GM23338 (cell line): ENCODE measurements at regions not wholly inside any gene's neighbourhood (a gene's known extent, or its start where the extent isn't known, plus 50 kb on each side); places are given as distances from the start of the nearest gene placed in this dataset.

Source experiments
- CREB1 ChIP-seq: fragments of 250-450 bp; sonication (Bioruptor Pico); IDR thresholded peaks from 2 replicates; pipeline ENCODE4 v1.5.0; 2020; ENCODE audit warnings: low read depth, mild to moderate bottlenecking, moderate library complexity
- EZH2 ChIP-seq: fragments of 200-600 bp; sonication (generic); IDR thresholded peaks from one replicate; pipeline ENCODE4 v1.8.0; 2017; ENCODE audit warnings: antibody characterized with exemption, mild to moderate bottlenecking, low read depth; ENCODE audit not compliant: unreplicated experiment
- EZH2phosphoT487 ChIP-seq: fragments of 200-600 bp; sonication (generic); IDR thresholded peaks from one replicate; pipeline ENCODE4 v1.8.1; 2018; ENCODE audit warnings: antibody characterized with exemption; ENCODE audit not compliant: unreplicated experiment
- JUNB ChIP-seq: IDR thresholded peaks from one replicate; pipeline ENCODE4 v1.6.1; 2016; ENCODE audit warnings: antibody characterized with exemption; ENCODE audit not compliant: unreplicated experiment
- POLR2AphosphoS5 ChIP-seq: IDR thresholded peaks from 2 replicates; pipeline ENCODE4 v1.6.1; 2016; ENCODE audit warnings: antibody characterized with exemption, low read depth
- REST ChIP-seq: IDR thresholded peaks from one replicate; pipeline ENCODE4 v1.6.1; 2018; ENCODE audit warnings: antibody characterized with exemption; ENCODE audit not compliant: unreplicated experiment
- ZNF331 ChIP-seq: fragments of 250-450 bp; sonication (Bioruptor Pico); IDR thresholded peaks from 2 replicates; pipeline ENCODE4 v1.5.0; 2020; ENCODE audit warnings: low read depth, mild to moderate bottlenecking, moderate library complexity
- TF ChIP-seq, protein P1 (sequence below), 2 experiments: fragments of 200-600 bp in 1 of 2; sonication (generic) in 1 of 2; conservative IDR thresholded peaks; 2 replicates each; pipeline versions ENCODE4 v1.5.1 to v1.6.1; 2016 to 2017; ENCODE audit warnings: antibody characterized with exemption in 2 of 2, low read depth in 2 of 2, mild to moderate bottlenecking in 2 of 2, moderate library complexity in 1 of 2
- TF ChIP-seq, protein P2 (sequence below): fragments of 250-450 bp; sonication (Bioruptor Pico); IDR thresholded peaks from 2 replicates; pipeline ENCODE4 v1.5.0; 2020; ENCODE audit warnings: mild to moderate bottlenecking, moderate library complexity

- no peak for TF ChIP-seq EZH2
- TF ChIP-seq, protein P1, sequence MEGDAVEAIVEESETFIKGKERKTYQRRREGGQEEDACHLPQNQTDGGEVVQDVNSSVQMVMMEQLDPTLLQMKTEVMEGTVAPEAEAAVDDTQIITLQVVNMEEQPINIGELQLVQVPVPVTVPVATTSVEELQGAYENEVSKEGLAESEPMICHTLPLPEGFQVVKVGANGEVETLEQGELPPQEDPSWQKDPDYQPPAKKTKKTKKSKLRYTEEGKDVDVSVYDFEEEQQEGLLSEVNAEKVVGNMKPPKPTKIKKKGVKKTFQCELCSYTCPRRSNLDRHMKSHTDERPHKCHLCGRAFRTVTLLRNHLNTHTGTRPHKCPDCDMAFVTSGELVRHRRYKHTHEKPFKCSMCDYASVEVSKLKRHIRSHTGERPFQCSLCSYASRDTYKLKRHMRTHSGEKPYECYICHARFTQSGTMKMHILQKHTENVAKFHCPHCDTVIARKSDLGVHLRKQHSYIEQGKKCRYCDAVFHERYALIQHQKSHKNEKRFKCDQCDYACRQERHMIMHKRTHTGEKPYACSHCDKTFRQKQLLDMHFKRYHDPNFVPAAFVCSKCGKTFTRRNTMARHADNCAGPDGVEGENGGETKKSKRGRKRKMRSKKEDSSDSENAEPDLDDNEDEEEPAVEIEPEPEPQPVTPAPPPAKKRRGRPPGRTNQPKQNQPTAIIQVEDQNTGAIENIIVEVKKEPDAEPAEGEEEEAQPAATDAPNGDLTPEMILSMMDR (conservative IDR thresholded peaks at IDR 0.05; ENCODE audit: low read depth in 2 of 2): peak; percentile 73 to 80
- TF ChIP-seq CREB1: no peak
- no peak for TF ChIP-seq EZH2phosphoT487
- no peak for TF ChIP-seq REST
- no peak for TF ChIP-seq JUNB
- TF ChIP-seq, protein P2, sequence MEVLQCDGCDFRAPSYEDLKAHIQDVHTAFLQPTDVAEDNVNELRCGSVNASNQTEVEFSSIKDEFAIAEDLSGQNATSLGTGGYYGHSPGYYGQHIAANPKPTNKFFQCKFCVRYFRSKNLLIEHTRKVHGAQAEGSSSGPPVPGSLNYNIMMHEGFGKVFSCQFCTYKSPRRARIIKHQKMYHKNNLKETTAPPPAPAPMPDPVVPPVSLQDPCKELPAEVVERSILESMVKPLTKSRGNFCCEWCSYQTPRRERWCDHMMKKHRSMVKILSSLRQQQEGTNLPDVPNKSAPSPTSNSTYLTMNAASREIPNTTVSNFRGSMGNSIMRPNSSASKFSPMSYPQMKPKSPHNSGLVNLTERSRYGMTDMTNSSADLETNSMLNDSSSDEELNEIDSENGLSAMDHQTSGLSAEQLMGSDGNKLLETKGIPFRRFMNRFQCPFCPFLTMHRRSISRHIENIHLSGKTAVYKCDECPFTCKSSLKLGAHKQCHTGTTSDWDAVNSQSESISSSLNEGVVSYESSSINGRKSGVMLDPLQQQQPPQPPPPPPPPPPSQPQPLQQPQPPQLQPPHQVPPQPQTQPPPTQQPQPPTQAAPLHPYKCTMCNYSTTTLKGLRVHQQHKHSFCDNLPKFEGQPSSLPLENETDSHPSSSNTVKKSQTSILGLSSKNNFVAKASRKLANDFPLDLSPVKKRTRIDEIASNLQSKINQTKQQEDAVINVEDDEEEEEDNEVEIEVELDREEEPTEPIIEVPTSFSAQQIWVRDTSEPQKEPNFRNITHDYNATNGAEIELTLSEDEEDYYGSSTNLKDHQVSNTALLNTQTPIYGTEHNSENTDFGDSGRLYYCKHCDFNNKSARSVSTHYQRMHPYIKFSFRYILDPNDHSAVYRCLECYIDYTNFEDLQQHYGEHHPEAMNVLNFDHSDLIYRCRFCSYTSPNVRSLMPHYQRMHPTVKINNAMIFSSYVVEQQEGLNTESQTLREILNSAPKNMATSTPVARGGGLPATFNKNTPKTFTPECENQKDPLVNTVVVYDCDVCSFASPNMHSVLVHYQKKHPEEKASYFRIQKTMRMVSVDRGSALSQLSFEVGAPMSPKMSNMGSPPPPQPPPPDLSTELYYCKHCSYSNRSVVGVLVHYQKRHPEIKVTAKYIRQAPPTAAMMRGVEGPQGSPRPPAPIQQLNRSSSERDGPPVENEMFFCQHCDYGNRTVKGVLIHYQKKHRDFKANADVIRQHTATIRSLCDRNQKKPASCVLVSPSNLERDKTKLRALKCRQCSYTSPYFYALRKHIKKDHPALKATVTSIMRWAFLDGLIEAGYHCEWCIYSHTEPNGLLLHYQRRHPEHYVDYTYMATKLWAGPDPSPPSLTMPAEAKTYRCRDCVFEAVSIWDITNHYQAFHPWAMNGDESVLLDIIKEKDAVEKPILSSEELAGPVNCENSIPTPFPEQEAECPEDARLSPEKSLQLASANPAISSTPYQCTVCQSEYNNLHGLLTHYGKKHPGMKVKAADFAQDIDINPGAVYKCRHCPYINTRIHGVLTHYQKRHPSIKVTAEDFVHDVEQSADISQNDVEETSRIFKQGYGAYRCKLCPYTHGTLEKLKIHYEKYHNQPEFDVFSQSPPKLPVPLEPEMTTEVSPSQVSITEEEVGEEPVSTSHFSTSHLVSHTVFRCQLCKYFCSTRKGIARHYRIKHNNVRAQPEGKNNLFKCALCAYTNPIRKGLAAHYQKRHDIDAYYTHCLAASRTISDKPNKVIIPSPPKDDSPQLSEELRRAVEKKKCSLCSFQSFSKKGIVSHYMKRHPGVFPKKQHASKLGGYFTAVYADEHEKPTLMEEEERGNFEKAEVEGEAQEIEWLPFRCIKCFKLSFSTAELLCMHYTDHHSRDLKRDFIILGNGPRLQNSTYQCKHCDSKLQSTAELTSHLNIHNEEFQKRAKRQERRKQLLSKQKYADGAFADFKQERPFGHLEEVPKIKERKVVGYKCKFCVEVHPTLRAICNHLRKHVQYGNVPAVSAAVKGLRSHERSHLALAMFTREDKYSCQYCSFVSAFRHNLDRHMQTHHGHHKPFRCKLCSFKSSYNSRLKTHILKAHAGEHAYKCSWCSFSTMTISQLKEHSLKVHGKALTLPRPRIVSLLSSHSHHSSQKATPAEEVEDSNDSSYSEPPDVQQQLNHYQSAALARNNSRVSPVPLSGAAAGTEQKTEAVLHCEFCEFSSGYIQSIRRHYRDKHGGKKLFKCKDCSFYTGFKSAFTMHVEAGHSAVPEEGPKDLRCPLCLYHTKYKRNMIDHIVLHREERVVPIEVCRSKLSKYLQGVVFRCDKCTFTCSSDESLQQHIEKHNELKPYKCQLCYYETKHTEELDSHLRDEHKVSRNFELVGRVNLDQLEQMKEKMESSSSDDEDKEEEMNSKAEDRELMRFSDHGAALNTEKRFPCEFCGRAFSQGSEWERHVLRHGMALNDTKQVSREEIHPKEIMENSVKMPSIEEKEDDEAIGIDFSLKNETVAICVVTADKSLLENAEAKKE (CRISPR knock-in tag): no peak
- no peak for TF ChIP-seq POLR2AphosphoS5
- no peak for TF ChIP-seq ZNF331
These were observed 160.4 kb downstream of the TBX5 start for GRCh38 chr12:114245555-114245954.
